Hepatocyte (in vitro differentiated cells): ENCODE measurements at regions not wholly inside any gene's neighbourhood (a gene's known extent, or its start where the extent isn't known, plus 50 kb on each side); places are given as distances from the start of the nearest gene placed in this dataset. TPM values are rescaled to one million over a fixed set of nuclear protein-coding genes. Genes with fewer than 3 reads are reported as not detected.

ENCODE experiments used
- DNase-seq: peaks from one replicate; pipeline ENCODE4 v3.0.0-alpha.2; 2016; ENCODE audit warnings: low spot score
- H2AFZ ChIP-seq: fragments of 200-600 bp; sonication (generic); 2 replicates; pipeline ENCODE4 v1.6.0; 2016; ENCODE audit warnings: antibody characterized with exemption, mild to moderate bottlenecking
- H3K27ac ChIP-seq: fragments of 200-600 bp; sonication (generic); 2 replicates; pipeline ENCODE4 v1.5.1; 2016; ENCODE audit warnings: mild to moderate bottlenecking
- H3K27me3 ChIP-seq: fragments of 200-600 bp; sonication (generic); 2 replicates; pipeline ENCODE4 v1.6.1; 2016
- H3K36me3 ChIP-seq: fragments of 200-600 bp; sonication (generic); replicated peaks from 2 replicates; pipeline ENCODE4 v1.5.1; 2016; ENCODE audit warnings: low read depth; ENCODE audit not compliant: insufficient read depth
- H3K4me1 ChIP-seq: fragments of 200-600 bp; sonication (generic); 2 replicates; pipeline ENCODE4 v1.5.1; 2016; ENCODE audit warnings: mild to moderate bottlenecking, moderate library complexity; ENCODE audit not compliant: insufficient read depth
- H3K4me2 ChIP-seq: fragments of 200-600 bp; sonication (generic); 2 replicates; pipeline ENCODE4 v1.6.0; 2016
- H3K4me3 ChIP-seq: fragments of 200-600 bp; sonication (generic); 2 replicates; pipeline ENCODE4 v1.5.1; 2016; ENCODE audit warnings: mild to moderate bottlenecking
- H3K79me2 ChIP-seq: fragments of 200-600 bp; sonication (generic); 2 replicates; pipeline ENCODE4 v1.6.0; 2017; ENCODE audit warnings: mild to moderate bottlenecking
- H3K9me2 ChIP-seq: fragments of 200-600 bp; sonication (generic); replicated peaks from 2 replicates; pipeline ENCODE4 v1.6.0; 2017; ENCODE audit warnings: mild to moderate bottlenecking; ENCODE audit not compliant: insufficient read depth
- H3K9me3 ChIP-seq: fragments of 200-600 bp; sonication (generic); 2 replicates; pipeline ENCODE4 v1.5.1; 2016; ENCODE audit warnings: low read depth, mild to moderate bottlenecking
- H4K20me1 ChIP-seq: fragments of 200-600 bp; sonication (generic); 2 replicates; pipeline ENCODE4 v1.6.0; 2016; ENCODE audit warnings: mild to moderate bottlenecking; ENCODE audit not compliant: insufficient read depth, poor library complexity, severe bottlenecking
- EZH2 ChIP-seq: fragments of 200-600 bp; sonication (generic); IDR thresholded peaks from 2 replicates; pipeline ENCODE4 v1.6.1; 2016; ENCODE audit warnings: antibody characterized with exemption, mild to moderate bottlenecking, borderline replicate concordance
- EZH2phosphoT487 ChIP-seq: fragments of 200-600 bp; sonication (generic); IDR thresholded peaks from one replicate; pipeline ENCODE4 v1.6.1; 2018; ENCODE audit warnings: antibody characterized with exemption, mild to moderate bottlenecking, low read depth, moderate library complexity; ENCODE audit not compliant: unreplicated experiment, severe bottlenecking
- WGBS: methylation state at CpG from one replicate; pipeline ENCODE4 v1.1.6; 2016; ENCODE audit warnings: low lambda C conversion rate; ENCODE audit errors: missing lambda C conversion rate; 5-methylcytosine and 5-hydroxymethylcytosine counted together
- small RNA-seq: library from RNA; depleted of rRNA; stranded (forward); fragments of <200 nt; gene quantifications from one replicate; pipeline ENCODE3, GENCODE V24; 2014
- TF ChIP-seq, protein P1 (sequence below): fragments of 200-600 bp; sonication (generic); IDR thresholded peaks from 2 replicates; pipeline ENCODE4 v1.5.1; 2016; ENCODE audit warnings: antibody characterized with exemption, mild to moderate bottlenecking; ENCODE audit not compliant: poor library complexity

DNA sequence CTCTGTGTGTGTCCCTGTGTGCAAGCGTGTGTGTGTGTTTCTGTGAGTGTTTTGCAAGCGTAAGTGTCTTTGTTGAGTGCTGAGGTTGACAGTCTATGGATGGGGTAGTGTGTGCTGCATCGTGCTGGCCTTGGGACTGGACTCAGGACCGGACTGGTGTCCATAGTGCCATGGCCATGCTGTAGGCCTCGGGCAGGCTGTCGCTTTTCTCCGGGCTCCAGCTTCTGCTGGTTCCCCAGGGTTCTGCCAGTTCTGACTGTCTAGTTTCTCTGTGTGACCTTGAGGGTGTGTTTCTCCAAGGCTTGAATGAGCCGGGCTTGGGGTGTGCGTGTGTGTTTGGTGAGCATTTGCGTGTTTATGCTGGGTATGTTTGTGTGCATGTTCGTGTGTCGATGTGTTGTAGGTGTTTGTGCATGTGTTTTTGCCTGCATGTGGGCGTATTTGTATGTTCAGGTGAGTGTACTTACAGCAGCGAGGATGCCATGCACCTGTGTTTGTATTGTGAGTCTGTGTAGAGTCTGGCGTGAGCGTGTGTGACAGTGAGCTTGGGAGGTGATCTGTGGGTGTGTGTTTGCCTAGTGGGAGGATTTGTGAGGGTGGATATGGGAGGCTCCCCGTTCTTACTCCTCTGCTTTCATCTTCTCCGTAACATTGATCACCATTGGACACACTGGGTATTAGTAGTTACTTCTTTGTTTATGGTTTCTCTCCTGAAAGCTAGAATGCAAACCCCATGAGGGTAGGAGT is 51.7 kb upstream of the POU3F1 start:
- Histone ChIP-seq H2AFZ (no peak overlapping the region), H3K4me3 (no peak overlapping the region), H4K20me1 (no peaks in the 10 kb centered on the region), H3K79me2 (no peaks in the 10 kb centered on the region), H3K9me2 (no peaks in the 10 kb centered on the region), H3K4me1 (no peaks in the 10 kb centered on the region), H3K36me3 (no peaks in the 10 kb centered on the region), H3K4me2 (no peak overlapping the region), H3K27ac (no peak overlapping the region), H3K9me3 (no peaks in the 10 kb centered on the region), H3K27me3 (peaks cover 8% of the 10 kb centered on the region)
- 84% methylated on average over 18 of the region's 18 CpGs for WGBS
- no peak for DNase-seq
- TF ChIP-seq EZH2 (no peak), EZH2phosphoT487 (no peak)
- TF ChIP-seq, protein P1, sequence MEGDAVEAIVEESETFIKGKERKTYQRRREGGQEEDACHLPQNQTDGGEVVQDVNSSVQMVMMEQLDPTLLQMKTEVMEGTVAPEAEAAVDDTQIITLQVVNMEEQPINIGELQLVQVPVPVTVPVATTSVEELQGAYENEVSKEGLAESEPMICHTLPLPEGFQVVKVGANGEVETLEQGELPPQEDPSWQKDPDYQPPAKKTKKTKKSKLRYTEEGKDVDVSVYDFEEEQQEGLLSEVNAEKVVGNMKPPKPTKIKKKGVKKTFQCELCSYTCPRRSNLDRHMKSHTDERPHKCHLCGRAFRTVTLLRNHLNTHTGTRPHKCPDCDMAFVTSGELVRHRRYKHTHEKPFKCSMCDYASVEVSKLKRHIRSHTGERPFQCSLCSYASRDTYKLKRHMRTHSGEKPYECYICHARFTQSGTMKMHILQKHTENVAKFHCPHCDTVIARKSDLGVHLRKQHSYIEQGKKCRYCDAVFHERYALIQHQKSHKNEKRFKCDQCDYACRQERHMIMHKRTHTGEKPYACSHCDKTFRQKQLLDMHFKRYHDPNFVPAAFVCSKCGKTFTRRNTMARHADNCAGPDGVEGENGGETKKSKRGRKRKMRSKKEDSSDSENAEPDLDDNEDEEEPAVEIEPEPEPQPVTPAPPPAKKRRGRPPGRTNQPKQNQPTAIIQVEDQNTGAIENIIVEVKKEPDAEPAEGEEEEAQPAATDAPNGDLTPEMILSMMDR: no peak

GRCh38 chr1:38097284-38097898 is 50.8 kb upstream of the POU3F1 start:
- Histone ChIP-seq H3K4me2 (no peak overlapping the region), H4K20me1 (no peaks in the 10 kb centered on the region), H3K9me3 (no peaks in the 10 kb centered on the region), H3K4me3 (no peak overlapping the region), H3K27ac (no peak overlapping the region), H3K9me2 (no peaks in the 10 kb centered on the region), H2AFZ (no peak overlapping the region), H3K4me1 (no peaks in the 10 kb centered on the region), H3K27me3 (peaks cover 12% of the 10 kb centered on the region), H3K79me2 (no peaks in the 10 kb centered on the region), H3K36me3 (no peaks in the 10 kb centered on the region)
- TF ChIP-seq, protein P1: no peak
- no peak for TF ChIP-seq EZH2
- no peak for TF ChIP-seq EZH2phosphoT487
- WGBS: 54% methylated on average over 19 of the region's 19 CpGs
- no peak for DNase-seq

Small RNA genes in the stretch of these regions (small RNA-seq; reads per million reads assigned to genes)
- not detected for gene RNU6-753P
